IPS-18a (cell line): ENCODE measurements at regions not wholly inside any gene's neighbourhood (a gene's known extent, or its start where the extent isn't known, plus 50 kb on each side); places are given as distances from the start of the nearest gene placed in this dataset.

Experiments used
- H3K27ac ChIP-seq: one replicate; pipeline ENCODE4 v1.5.1; 2013; ENCODE audit warnings: low read length
- H3K27me3 ChIP-seq: one replicate; pipeline ENCODE4 v1.6.1; 2013; ENCODE audit warnings: mild to moderate bottlenecking, low read length; ENCODE audit not compliant: control insufficient read depth, insufficient read depth
- H3K36me3 ChIP-seq: one replicate; pipeline ENCODE4 v1.6.1; 2013; ENCODE audit warnings: low read depth, low read length; ENCODE audit not compliant: control insufficient read depth
- H3K4me1 ChIP-seq: one replicate; pipeline ENCODE4 v1.6.1; 2013; ENCODE audit warnings: low read depth, low read length; ENCODE audit not compliant: control insufficient read depth
- H3K4me3 ChIP-seq: one replicate; pipeline ENCODE4 v1.5.1; 2013; ENCODE audit warnings: low read length
- H3K9ac ChIP-seq: one replicate; pipeline ENCODE4 v1.6.1; 2013; ENCODE audit warnings: mild to moderate bottlenecking, low read length, moderate library complexity
- H3K9me3 ChIP-seq: one replicate; pipeline ENCODE4 v1.6.1; 2013; ENCODE audit warnings: low read depth, low read length; ENCODE audit not compliant: control insufficient read depth

DNA sequence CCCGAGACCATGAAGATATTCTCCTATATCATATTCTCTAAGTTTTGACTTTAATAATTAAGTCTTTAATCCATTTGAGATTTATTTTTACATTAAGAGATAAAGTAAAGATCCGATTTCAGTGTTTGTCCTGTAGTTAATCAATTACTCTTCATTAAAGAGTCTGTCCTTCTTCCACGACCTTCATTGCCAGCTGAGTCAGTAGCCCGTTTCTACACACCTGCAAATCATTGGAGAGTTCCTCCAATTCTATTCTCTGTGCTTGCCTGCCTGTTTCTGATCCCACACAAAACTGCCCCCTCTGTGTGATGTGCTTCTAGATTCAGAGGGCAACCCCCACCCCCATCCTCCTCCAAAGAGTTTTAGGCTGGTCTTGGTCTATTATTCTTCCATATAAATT, 119.2 kb downstream of the KCNF1 start:
- Histone ChIP-seq H3K4me3 (no peak overlapping the region), H3K4me1 (no peaks in the 10 kb centered on the region), H3K27me3 (no peaks in the 10 kb centered on the region), H3K9me3 (no peaks in the 10 kb centered on the region), H3K36me3 (no peaks in the 10 kb centered on the region), H3K9ac (no peak overlapping the region), H3K27ac (no peak overlapping the region)

DNA sequence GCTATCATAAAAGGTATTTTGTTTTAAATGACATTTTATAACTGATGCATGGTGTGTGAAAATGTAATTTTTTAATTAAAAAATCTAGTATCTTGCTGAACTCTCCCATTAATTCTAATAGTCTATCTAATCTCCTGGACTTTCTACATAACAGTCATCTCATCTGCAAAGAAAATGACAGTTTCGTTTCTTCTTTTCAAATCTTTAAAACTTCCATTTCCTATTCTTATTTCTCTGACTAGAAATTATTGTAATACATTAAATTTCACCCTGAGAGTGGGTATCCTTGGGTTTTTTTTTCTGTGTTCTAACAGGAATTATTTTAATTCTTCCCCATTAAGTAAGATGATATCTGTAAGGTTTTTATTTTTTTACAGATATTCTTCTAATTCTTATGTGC, 120.1 kb downstream of the KCNF1 start:
- H3K36me3 ChIP-seq = no peaks in the 10 kb centered on the region
- H3K27me3 ChIP-seq = no peaks in the 10 kb centered on the region
- no peak overlapping the region for H3K9ac ChIP-seq
- no peaks in the 10 kb centered on the region for H3K9me3 ChIP-seq
- H3K27ac ChIP-seq = no peak overlapping the region
- H3K4me3 ChIP-seq = no peak overlapping the region
- H3K4me1 ChIP-seq = no peaks in the 10 kb centered on the region

DNA sequence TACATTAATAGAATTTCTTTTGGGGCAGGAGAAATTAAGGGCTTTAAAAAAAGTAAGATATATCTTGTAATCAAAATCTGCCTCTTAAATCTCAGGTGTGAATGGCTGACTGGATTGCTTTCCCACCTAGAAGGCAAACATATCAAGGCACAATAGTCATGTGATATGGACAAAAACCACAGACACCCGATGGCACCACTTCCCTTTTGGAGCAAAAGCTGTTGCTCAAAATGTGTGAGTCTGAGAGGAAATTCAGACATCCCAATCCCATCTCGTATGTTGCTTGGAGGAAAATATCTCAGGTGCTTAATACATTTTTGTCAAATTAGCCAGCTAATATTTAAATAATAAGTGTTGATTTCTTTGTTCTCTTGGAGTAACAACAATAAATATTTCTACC, 120.7 kb downstream of the KCNF1 start:
- Histone ChIP-seq H3K9me3 (no peaks in the 10 kb centered on the region), H3K4me3 (no peak overlapping the region), H3K36me3 (no peaks in the 10 kb centered on the region), H3K4me1 (no peaks in the 10 kb centered on the region), H3K9ac (no peak overlapping the region), H3K27me3 (no peaks in the 10 kb centered on the region), H3K27ac (no peak overlapping the region)

DNA sequence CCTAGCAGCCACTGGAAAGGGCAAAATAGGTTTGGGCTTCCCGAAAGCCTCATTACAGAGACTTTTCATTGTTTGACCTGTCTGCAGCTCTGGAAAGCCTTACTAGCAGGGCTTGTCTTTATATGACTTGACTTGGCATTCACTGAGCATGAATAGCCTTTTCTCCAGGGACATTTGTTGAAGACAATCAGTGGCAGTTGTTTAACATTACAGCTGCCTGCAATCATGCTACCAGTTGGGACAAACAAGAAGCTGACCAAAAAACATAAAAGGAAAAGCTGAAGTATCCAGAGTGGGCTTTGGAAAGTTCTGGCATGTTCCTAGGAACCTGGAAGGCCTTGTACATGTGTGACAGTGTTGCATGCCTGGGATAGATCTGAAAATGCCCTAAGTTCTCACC, 121.4 kb downstream of the KCNF1 start:
- H3K4me3 ChIP-seq = no peak overlapping the region
- H3K27me3 ChIP-seq = no peaks in the 10 kb centered on the region
- no peaks in the 10 kb centered on the region for H3K9me3 ChIP-seq
- no peaks in the 10 kb centered on the region for H3K4me1 ChIP-seq
- no peaks in the 10 kb centered on the region for H3K36me3 ChIP-seq
- H3K27ac ChIP-seq = no peak overlapping the region
- H3K9ac ChIP-seq = no peak overlapping the region

DNA sequence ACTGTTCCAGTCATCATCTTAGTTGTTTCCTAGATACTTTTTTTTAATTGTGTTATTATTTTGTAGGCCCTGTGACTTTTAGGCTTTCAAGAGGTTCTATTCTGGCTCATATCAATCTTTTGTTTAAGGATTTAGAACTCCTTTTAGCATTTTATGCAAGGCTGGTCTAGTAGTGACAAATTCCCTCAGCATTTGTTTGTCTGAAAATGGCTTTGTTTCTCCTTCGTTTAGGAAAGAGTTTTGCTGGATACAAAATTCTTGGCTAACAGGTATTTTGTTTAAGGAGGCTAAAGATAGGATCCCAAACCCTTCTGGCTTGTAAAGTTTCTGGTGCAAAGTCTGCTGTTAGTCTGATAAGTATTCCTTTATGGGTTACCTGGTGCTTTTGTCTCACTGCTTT, 116.6 kb upstream of the SLC66A3 start:
- Histone ChIP-seq H3K27ac (no peak overlapping the region), H3K4me1 (peaks cover 4% of the 10 kb centered on the region), H3K9me3 (no peaks in the 10 kb centered on the region), H3K36me3 (no peaks in the 10 kb centered on the region), H3K9ac (no peak overlapping the region), H3K4me3 (no peak overlapping the region), H3K27me3 (no peaks in the 10 kb centered on the region)

DNA sequence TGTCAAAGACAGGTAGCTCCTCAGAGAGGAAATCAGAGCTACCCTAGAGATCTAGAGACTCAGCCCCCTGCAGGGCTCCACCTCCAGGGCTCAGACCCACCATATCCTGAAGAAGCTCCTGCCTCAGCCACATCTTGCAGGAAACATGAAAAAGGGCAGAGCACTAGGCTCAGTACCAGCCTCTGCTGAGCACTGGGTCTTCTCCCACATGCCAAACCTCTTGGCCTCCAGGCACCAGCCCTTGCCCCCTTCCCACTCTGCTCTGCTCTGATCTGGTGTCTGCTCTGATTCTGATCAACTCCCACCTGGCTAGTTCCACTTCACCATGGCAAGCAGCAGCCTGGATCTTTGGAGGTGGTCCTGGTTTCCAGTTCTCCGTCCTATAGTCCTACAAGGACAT, 114.3 kb upstream of the SLC66A3 start:
- Histone ChIP-seq H3K9me3 (no peaks in the 10 kb centered on the region), H3K27me3 (no peaks in the 10 kb centered on the region), H3K9ac (no peak overlapping the region), H3K4me3 (no peak overlapping the region), H3K36me3 (no peaks in the 10 kb centered on the region), H3K4me1 (peaks cover 4% of the 10 kb centered on the region), H3K27ac (no peak overlapping the region)

DNA sequence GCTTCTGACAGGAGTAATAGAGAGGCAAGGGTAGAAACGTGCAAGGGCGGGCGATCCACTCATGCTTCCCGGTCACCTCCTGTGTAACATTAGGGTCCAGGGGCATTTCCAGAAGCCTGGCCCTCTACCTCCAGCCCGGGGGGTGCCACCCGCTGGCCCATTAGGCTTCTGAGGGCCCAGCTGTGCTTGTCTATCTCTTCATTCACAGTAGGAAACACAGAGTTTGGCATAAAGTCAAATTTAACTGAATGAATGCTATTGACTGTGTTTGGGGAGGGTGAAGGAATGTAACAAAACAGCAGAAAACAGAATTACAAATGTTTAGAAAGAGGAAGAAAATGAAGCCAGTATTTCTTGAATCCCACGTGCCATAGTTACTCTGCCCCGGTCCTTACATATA, 112.4 kb upstream of the SLC66A3 start:
- no peaks in the 10 kb centered on the region for H3K27me3 ChIP-seq
- H3K4me1 ChIP-seq = peaks cover 4% of the 10 kb centered on the region
- no peak overlapping the region for H3K27ac ChIP-seq

DNA sequence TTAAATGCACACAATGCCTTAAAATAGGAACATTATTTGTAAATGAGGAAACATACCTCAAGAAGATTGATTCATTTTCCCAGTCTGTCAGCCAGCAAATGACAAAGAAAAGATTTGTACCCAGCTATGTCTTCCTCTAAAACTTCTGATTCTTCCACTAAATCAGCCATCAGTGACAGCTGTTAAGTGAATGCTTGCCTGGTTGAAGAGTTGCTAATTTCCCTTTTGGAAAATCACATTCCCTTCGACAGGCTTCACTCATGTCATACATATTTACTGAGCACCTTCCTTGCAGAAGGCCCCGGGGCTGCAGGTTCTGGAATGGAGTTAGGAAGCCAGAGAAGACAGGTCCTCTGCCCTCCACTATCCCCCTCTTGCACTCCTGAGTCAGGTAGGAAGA, 112.0 kb upstream of the SLC66A3 start:
- H3K9me3 ChIP-seq = no peaks in the 10 kb centered on the region
- H3K27me3 ChIP-seq = no peaks in the 10 kb centered on the region
- H3K36me3 ChIP-seq = no peaks in the 10 kb centered on the region
- peaks cover 4% of the 10 kb centered on the region for H3K4me1 ChIP-seq
- no peak overlapping the region for H3K27ac ChIP-seq
- H3K9ac ChIP-seq = no peak overlapping the region
- H3K4me3 ChIP-seq = no peak overlapping the region

More for the DNA sequence above, 112.4 kb upstream of the SLC66A3 start:
- H3K9me3 ChIP-seq = no peaks in the 10 kb centered on the region
- no peak overlapping the region for H3K9ac ChIP-seq
- H3K36me3 ChIP-seq = no peaks in the 10 kb centered on the region
- H3K4me3 ChIP-seq = no peak overlapping the region

DNA sequence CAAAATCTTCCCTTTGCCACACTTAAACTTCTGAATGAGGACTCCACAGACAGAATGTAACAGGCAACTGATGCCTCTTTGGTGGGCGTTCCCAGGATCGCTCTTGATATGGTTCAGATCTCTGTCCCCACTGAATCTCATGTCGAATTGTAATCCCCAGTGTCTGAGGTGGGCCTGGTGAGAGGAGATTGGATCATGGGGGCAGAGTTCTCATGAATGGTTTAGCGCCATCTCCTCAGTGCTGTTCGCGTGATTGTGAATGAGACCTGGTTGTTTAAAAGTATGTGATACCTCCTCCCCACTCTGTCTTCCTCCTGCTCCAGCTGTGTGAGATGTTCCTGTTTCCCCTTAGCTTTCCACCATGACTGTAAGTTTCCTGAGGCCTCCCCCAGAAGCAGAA, 111.1 kb upstream of the SLC66A3 start:
- H3K27me3 ChIP-seq = no peaks in the 10 kb centered on the region
- no peak overlapping the region for H3K4me3 ChIP-seq
- H3K27ac ChIP-seq = no peak overlapping the region
- no peak overlapping the region for H3K9ac ChIP-seq
- H3K4me1 ChIP-seq = peaks cover 4% of the 10 kb centered on the region
- no peaks in the 10 kb centered on the region for H3K36me3 ChIP-seq
- no peaks in the 10 kb centered on the region for H3K9me3 ChIP-seq

DNA sequence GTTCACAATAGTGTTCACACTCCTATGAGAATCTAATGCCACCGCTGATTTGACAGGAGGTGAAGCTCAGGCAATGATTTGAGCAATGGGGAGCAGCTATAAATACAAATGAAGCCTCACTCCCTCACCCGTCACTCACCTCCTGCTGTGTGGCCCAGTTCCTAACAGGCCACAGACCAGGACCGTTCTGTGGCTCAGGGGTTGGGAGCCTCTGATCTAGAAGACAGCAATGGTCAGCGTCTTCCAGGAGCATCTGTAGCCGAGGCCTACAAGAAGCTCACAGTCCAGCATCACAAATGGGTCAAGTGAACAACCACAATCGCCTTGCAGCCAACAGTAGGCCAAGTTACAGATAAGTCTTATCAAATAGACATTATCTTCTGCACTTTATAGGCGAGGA, 110.0 kb upstream of the SLC66A3 start:
- H3K36me3 ChIP-seq = no peaks in the 10 kb centered on the region
- no peaks in the 10 kb centered on the region for H3K9me3 ChIP-seq
- H3K27me3 ChIP-seq = no peaks in the 10 kb centered on the region
- no peak overlapping the region for H3K27ac ChIP-seq
- H3K4me3 ChIP-seq = no peak overlapping the region
- peaks cover 4% of the 10 kb centered on the region for H3K4me1 ChIP-seq
- H3K9ac ChIP-seq = no peak overlapping the region

DNA sequence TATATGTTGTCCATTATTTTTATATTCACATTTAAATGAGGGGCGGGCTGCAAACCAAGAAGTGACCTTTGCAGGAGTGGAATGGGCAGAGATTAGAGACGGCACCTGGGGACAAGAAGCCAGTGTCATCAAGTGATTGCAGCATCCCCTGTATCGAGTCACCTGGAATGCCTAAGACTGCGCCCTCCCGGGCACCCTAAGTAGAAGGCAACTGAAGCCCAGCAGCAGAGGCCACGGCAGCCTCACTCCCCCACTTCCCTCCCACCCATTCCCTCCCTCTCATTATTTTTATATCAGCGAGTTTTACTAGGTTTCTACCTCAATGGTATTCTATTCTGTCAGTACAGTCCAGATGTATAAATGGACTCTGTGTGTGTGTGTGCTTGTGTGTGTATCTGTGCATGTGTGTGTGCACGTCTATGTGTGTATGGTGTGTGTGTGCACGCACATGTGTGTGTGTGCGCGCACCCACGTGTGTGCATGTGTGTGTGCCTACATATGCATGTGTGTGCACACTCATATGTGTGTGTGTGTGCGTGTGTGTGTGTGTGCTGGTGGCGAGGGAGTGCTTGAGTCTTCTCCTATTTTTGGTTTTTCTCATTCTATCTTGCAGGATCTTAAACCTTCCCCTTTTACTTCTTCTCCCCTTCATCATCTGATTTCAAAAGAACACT, 106.8 kb upstream of the SLC66A3 start:
- Histone ChIP-seq H3K4me3 (no peak overlapping the region), H3K9ac (no peak overlapping the region), H3K4me1 (no peaks in the 10 kb centered on the region), H3K27ac (no peak overlapping the region), H3K36me3 (no peaks in the 10 kb centered on the region), H3K9me3 (no peaks in the 10 kb centered on the region), H3K27me3 (no peaks in the 10 kb centered on the region)

DNA sequence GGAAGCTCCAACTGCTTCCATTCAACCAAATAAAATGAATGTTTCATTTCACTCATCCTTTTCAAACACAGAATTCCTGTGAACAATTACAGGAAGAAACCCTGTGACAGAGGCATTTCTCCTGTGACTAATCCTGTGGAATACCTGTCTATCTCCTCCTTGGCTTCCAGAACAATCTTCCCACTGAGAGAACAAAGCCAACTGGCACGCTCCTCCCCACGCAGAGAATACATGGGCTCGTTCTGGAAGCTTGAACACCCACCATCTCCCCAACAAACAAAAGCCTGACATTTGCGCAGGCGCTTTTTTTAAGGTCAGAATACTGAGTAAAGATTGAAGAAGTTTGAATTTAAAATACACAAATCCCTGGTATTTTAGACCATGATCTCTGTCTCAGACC, 104.7 kb upstream of the SLC66A3 start:
- Histone ChIP-seq H3K4me1 (no peaks in the 10 kb centered on the region), H3K4me3 (no peak overlapping the region)

More for the DNA sequence above, 104.7 kb upstream of the SLC66A3 start:
- no peaks in the 10 kb centered on the region for H3K27me3 ChIP-seq
- H3K9ac ChIP-seq = no peak overlapping the region
- no peak overlapping the region for H3K27ac ChIP-seq
- no peaks in the 10 kb centered on the region for H3K9me3 ChIP-seq
- no peaks in the 10 kb centered on the region for H3K36me3 ChIP-seq
